Adrenal gland (tissue), 5 donors: ENCODE measurements at regions not wholly inside any gene's neighbourhood (a gene's known extent, or its start where the extent isn't known, plus 50 kb on each side); places are given as distances from the start of the nearest gene placed in this dataset.

Experiments used
- CTCF ChIP-seq, 6 experiments: fragments of 450-650 bp in 4 of 6; fragments of 200-600 bp in 2 of 6; sonication (generic) in 1 of 6; IDR thresholded peaks; 1 replicate in 5 of 6; 2 replicates in 1 of 6; pipeline versions ENCODE4 v1.5.1 to v1.8.0; 2016 to 2021; ENCODE audit warnings: antibody characterized with exemption in 6 of 6, mild to moderate bottlenecking in 2 of 6, moderate library complexity in 1 of 6
- POLR2A ChIP-seq, 2 donors: fragments of 450-650 bp; IDR thresholded peaks; one replicate each; pipeline ENCODE4 v1.6.1; 2017; ENCODE audit warnings: antibody characterized with exemption in 2 of 2, mild to moderate bottlenecking in 2 of 2, moderate library complexity in 1 of 2
- donor health status: DM: no; HTN: no; CAD: no.

DNA sequence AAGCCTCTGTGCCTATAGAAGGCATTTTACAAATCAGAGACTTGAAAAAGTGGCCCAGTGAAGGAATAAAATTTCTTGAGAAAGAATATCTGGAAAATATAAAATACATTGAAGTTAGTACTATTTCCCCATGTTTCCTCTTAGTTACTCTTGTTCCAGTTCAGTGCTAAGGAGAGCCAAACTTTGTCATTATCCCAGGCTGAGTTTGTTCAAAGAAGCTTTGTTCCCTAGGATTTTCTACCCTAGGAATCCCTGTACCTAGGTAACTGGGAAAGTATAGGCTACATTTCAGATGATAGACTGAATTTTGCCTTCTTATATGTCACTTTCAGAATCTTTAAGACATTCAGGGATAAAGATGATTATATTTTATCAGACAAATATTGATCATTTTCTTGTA, 1395.7 kb upstream of the MAP3K7 start:
- TF ChIP-seq CTCF (IDR thresholded peaks at IDR 0.05), result no peak
- TF ChIP-seq POLR2A (IDR thresholded peaks at IDR 0.05), result no peak
